ENCODE measurements at regions not wholly inside any gene's neighbourhood (a gene's known extent, or its start where the extent isn't known, plus 50 kb on each side); places are given as distances from the start of the nearest gene placed in this dataset.
A peak's percentile ranks its signal among the peaks of the same experiment; 100 is the strongest.

GRCh38 chr4:155529716-155530115 lies 136.9 kb upstream of the GUCY1A1 start:
- Histone ChIP-seq H3F3A (ENCODE audit: insufficient read depth, low read length) (no peaks in the 10 kb centered on the region), H3K4me2 (ENCODE audit: low read depth, low read length) (no peak overlapping the region), H3K9ac (ENCODE audit: low read length) (no peak overlapping the region), H3K27me3 (replicated peaks; ENCODE audit: insufficient read depth, low read length) (no peaks in the 10 kb centered on the region), H3K4me1 (ENCODE audit: low read length) (no peaks in the 10 kb centered on the region), H3K79me2 (ENCODE audit: low read length) (no peaks in the 10 kb centered on the region), H4K20me1 (ENCODE audit: insufficient read depth, low read length) (no peaks in the 10 kb centered on the region), H3K9me3 (replicated peaks; ENCODE audit: insufficient read depth, low read length) (no peaks in the 10 kb centered on the region), H3K36me3 (replicated peaks; ENCODE audit: insufficient read depth, low read length) (no peaks in the 10 kb centered on the region), H3K27ac (ENCODE audit: low read length) (no peak overlapping the region), H3K9me2 (replicated peaks; ENCODE audit: insufficient read depth, low read length) (no peaks in the 10 kb centered on the region), H2AFZ (ENCODE audit: low read length) (no peak overlapping the region), H3K4me3 (ENCODE audit: low read length) (no peak overlapping the region)
- TF ChIP-seq, protein P1, sequence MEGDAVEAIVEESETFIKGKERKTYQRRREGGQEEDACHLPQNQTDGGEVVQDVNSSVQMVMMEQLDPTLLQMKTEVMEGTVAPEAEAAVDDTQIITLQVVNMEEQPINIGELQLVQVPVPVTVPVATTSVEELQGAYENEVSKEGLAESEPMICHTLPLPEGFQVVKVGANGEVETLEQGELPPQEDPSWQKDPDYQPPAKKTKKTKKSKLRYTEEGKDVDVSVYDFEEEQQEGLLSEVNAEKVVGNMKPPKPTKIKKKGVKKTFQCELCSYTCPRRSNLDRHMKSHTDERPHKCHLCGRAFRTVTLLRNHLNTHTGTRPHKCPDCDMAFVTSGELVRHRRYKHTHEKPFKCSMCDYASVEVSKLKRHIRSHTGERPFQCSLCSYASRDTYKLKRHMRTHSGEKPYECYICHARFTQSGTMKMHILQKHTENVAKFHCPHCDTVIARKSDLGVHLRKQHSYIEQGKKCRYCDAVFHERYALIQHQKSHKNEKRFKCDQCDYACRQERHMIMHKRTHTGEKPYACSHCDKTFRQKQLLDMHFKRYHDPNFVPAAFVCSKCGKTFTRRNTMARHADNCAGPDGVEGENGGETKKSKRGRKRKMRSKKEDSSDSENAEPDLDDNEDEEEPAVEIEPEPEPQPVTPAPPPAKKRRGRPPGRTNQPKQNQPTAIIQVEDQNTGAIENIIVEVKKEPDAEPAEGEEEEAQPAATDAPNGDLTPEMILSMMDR (IDR thresholded peaks at IDR 0.05; ENCODE audit: low read length): no peak
- no peak for TF ChIP-seq EZH2phosphoT487 (IDR thresholded peaks at IDR 0.05; ENCODE audit: low read length)
- TF ChIP-seq EZH2 (optimal IDR thresholded peaks at IDR 0.05; ENCODE audit: low read depth, low read length): no peak
- DNase-seq: no peak

- Histone ChIP-seq H3K9me3 (replicated peaks; ENCODE audit: insufficient read depth, low read length) (no peaks in the 10 kb centered on the region), H3K9ac (ENCODE audit: low read length) (no peak overlapping the region), H3K4me2 (ENCODE audit: low read depth, low read length) (no peak overlapping the region), H3K4me1 (ENCODE audit: low read length) (no peaks in the 10 kb centered on the region), H3K36me3 (replicated peaks; ENCODE audit: insufficient read depth, low read length) (no peaks in the 10 kb centered on the region), H3F3A (ENCODE audit: insufficient read depth, low read length) (no peaks in the 10 kb centered on the region), H3K9me2 (replicated peaks; ENCODE audit: insufficient read depth, low read length) (no peaks in the 10 kb centered on the region), H3K27ac (ENCODE audit: low read length) (no peak overlapping the region), H3K79me2 (ENCODE audit: low read length) (no peaks in the 10 kb centered on the region), H2AFZ (ENCODE audit: low read length) (no peak overlapping the region), H4K20me1 (ENCODE audit: insufficient read depth, low read length) (no peaks in the 10 kb centered on the region), H3K4me3 (ENCODE audit: low read length) (no peak overlapping the region), H3K27me3 (replicated peaks; ENCODE audit: insufficient read depth, low read length) (no peaks in the 10 kb centered on the region)
- peak; percentile 46 for DNase-seq
- TF ChIP-seq EZH2 (optimal IDR thresholded peaks at IDR 0.05; ENCODE audit: low read depth, low read length): no peak
- TF ChIP-seq, protein P1 (IDR thresholded peaks at IDR 0.05; ENCODE audit: low read length): peak; percentile 66
Observed at GRCh38 chr4:155529272-155529671, 137.4 kb upstream of the GUCY1A1 start.

DNA sequence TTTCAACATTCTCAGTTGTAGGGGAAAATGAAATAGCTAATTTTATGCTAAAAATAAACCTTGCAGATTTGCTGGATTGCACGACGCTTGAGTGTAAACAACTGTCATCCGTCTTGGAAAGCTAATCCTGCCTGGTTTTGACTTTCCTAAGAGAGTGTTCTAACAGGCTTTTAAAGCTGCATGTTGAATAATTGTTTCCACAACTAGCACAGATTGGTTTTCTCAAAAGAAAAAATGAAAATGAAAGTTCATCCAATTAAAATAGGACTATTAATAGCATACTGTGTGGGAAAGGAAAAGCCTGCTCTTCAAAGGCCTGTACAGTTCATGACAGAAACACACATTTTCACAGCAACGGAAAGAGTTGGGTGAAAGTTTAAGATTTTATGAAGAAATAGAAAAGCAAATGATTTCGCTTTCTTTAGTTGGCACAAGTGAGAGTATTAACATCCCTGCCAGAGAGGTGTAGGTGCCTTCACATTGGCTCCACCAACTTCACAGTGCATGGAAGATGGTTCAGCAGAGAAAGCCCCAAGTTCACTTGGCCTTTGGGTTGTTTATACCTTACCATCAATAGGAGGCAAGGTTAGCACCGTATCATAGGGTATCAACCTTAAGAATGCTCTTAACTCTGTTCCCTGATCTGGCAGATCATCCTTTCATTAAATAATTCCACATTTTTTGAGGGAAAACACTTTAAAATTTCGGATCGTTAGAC lies 140.0 kb upstream of the GUCY1A1 start:
- Histone ChIP-seq H2AFZ (ENCODE audit: low read length) (no peak overlapping the region), H3K27ac (ENCODE audit: low read length) (no peak overlapping the region)

More for the DNA sequence above, 140.0 kb upstream of the GUCY1A1 start:
- Histone ChIP-seq H3F3A (ENCODE audit: insufficient read depth, low read length) (no peaks in the 10 kb centered on the region), H3K4me3 (ENCODE audit: low read length) (no peak overlapping the region), H3K9ac (ENCODE audit: low read length) (no peak overlapping the region), H3K27me3 (replicated peaks; ENCODE audit: insufficient read depth, low read length) (no peaks in the 10 kb centered on the region), H3K36me3 (replicated peaks; ENCODE audit: insufficient read depth, low read length) (no peaks in the 10 kb centered on the region), H3K79me2 (ENCODE audit: low read length) (no peaks in the 10 kb centered on the region), H3K9me3 (replicated peaks; ENCODE audit: insufficient read depth, low read length) (no peaks in the 10 kb centered on the region), H4K20me1 (ENCODE audit: insufficient read depth, low read length) (no peaks in the 10 kb centered on the region), H3K4me1 (ENCODE audit: low read length) (no peaks in the 10 kb centered on the region), H3K9me2 (replicated peaks; ENCODE audit: insufficient read depth, low read length) (no peaks in the 10 kb centered on the region), H3K4me2 (ENCODE audit: low read depth, low read length) (no peak overlapping the region)
- TF ChIP-seq EZH2phosphoT487 (IDR thresholded peaks at IDR 0.05; ENCODE audit: low read length) (no peak), EZH2 (optimal IDR thresholded peaks at IDR 0.05; ENCODE audit: low read depth, low read length) (no peak)
- TF ChIP-seq, protein P1 (IDR thresholded peaks at IDR 0.05; ENCODE audit: low read length): no peak
- DNase-seq: no peak
